ENCODE measurements at regions not wholly inside any gene's neighbourhood (a gene's known extent, or its start where the extent isn't known, plus 50 kb on each side); places are given as distances from the start of the nearest gene placed in this dataset.

- Mint-ChIP-seq H3K9me3 (ENCODE audit: unreplicated experiment) (no peaks in the 10 kb centered on the region), H3K27ac (ENCODE audit: unreplicated experiment) (no peak overlapping the region), H3K4me3 (ENCODE audit: unreplicated experiment) (no peak overlapping the region), H3K27me3 (ENCODE audit: unreplicated experiment) (peaks cover 2% of the 10 kb centered on the region), H3K4me1 (ENCODE audit: unreplicated experiment) (peaks cover 23% of the 10 kb centered on the region), H3K36me3 (ENCODE audit: low read depth, unreplicated experiment) (no peaks in the 10 kb centered on the region)
- no peak for TF ChIP-seq CTCF (IDR thresholded peaks at IDR 0.05; ENCODE audit: unreplicated experiment)
- DNase-seq (ENCODE audit: low spot score): no peak
Observed at GRCh38 chr2:14239605-14240004, 392.9 kb upstream of the LRATD1 start.

- TF ChIP-seq CTCF (IDR thresholded peaks at IDR 0.05; ENCODE audit: unreplicated experiment): no peak
- peaks cover under 1% of the 10 kb centered on the region for H3K27me3 Mint-ChIP-seq (ENCODE audit: unreplicated experiment)
- H3K9me3 Mint-ChIP-seq (ENCODE audit: unreplicated experiment): no peaks in the 10 kb centered on the region
- DNase-seq (ENCODE audit: low spot score): no peak
- no peaks in the 10 kb centered on the region for H3K36me3 Mint-ChIP-seq (ENCODE audit: low read depth, unreplicated experiment)
- H3K4me3 Mint-ChIP-seq (ENCODE audit: unreplicated experiment): no peak overlapping the region
- H3K4me1 Mint-ChIP-seq (ENCODE audit: unreplicated experiment): peaks cover 13% of the 10 kb centered on the region
- no peak overlapping the region for H3K27ac Mint-ChIP-seq (ENCODE audit: unreplicated experiment)
Observed at GRCh38 chr2:14240868-14241267, 391.6 kb upstream of the LRATD1 start.

GRCh38 chr2:14245901-14246300, 386.6 kb upstream of the LRATD1 start:
- Mint-ChIP-seq H3K9me3 (ENCODE audit: unreplicated experiment) (no peaks in the 10 kb centered on the region), H3K27me3 (ENCODE audit: unreplicated experiment) (no peaks in the 10 kb centered on the region), H3K27ac (ENCODE audit: unreplicated experiment) (no peak overlapping the region), H3K4me3 (ENCODE audit: unreplicated experiment) (no peak overlapping the region), H3K4me1 (ENCODE audit: unreplicated experiment) (no peaks in the 10 kb centered on the region), H3K36me3 (ENCODE audit: low read depth, unreplicated experiment) (no peaks in the 10 kb centered on the region)
- TF ChIP-seq CTCF (IDR thresholded peaks at IDR 0.05; ENCODE audit: unreplicated experiment): no peak
- no peak for DNase-seq (ENCODE audit: low spot score)

GRCh38 chr2:14255135-14255820, 377.2 kb upstream of the LRATD1 start:
- no peak for TF ChIP-seq CTCF (IDR thresholded peaks at IDR 0.05; ENCODE audit: unreplicated experiment)
- no peak overlapping the region for H3K4me3 Mint-ChIP-seq (ENCODE audit: unreplicated experiment)
- no peaks in the 10 kb centered on the region for H3K36me3 Mint-ChIP-seq (ENCODE audit: low read depth, unreplicated experiment)
- no peaks in the 10 kb centered on the region for H3K9me3 Mint-ChIP-seq (ENCODE audit: unreplicated experiment)
- H3K27me3 Mint-ChIP-seq (ENCODE audit: unreplicated experiment): no peaks in the 10 kb centered on the region
- DNase-seq (ENCODE audit: low spot score): no peak
- no peaks in the 10 kb centered on the region for H3K4me1 Mint-ChIP-seq (ENCODE audit: unreplicated experiment)
- H3K27ac Mint-ChIP-seq (ENCODE audit: unreplicated experiment): no peak overlapping the region

GRCh38 chr2:14256890-14257289, 375.6 kb upstream of the LRATD1 start:
- Mint-ChIP-seq H3K36me3 (ENCODE audit: low read depth, unreplicated experiment) (no peaks in the 10 kb centered on the region), H3K27ac (ENCODE audit: unreplicated experiment) (no peak overlapping the region), H3K9me3 (ENCODE audit: unreplicated experiment) (no peaks in the 10 kb centered on the region), H3K4me3 (ENCODE audit: unreplicated experiment) (no peak overlapping the region), H3K27me3 (ENCODE audit: unreplicated experiment) (no peaks in the 10 kb centered on the region), H3K4me1 (ENCODE audit: unreplicated experiment) (no peaks in the 10 kb centered on the region)
- no peak for TF ChIP-seq CTCF (IDR thresholded peaks at IDR 0.05; ENCODE audit: unreplicated experiment)
- DNase-seq (ENCODE audit: low spot score): no peak
